Prostate gland (tissue), 2 donors: ENCODE measurements at regions not wholly inside any gene's neighbourhood (a gene's known extent, or its start where the extent isn't known, plus 50 kb on each side); places are given as distances from the start of the nearest gene placed in this dataset.

Experiments used
- CTCF ChIP-seq, 4 experiments: fragments of 200-600 bp in 2 of 4; fragments of 450-650 bp in 2 of 4; sonication (generic) in 2 of 4; IDR thresholded peaks; 1 replicate in 3 of 4; 2 replicates in 1 of 4; pipeline ENCODE4 v1.5.1; 2016 to 2019; ENCODE audit warnings: antibody characterized with exemption in 4 of 4, mild to moderate bottlenecking in 2 of 4, moderate library complexity in 2 of 4
- POLR2A ChIP-seq: fragments of 450-650 bp; IDR thresholded peaks from one replicate; pipeline ENCODE4 v1.6.1; 2016; ENCODE audit warnings: antibody characterized with exemption, mild to moderate bottlenecking

DNA sequence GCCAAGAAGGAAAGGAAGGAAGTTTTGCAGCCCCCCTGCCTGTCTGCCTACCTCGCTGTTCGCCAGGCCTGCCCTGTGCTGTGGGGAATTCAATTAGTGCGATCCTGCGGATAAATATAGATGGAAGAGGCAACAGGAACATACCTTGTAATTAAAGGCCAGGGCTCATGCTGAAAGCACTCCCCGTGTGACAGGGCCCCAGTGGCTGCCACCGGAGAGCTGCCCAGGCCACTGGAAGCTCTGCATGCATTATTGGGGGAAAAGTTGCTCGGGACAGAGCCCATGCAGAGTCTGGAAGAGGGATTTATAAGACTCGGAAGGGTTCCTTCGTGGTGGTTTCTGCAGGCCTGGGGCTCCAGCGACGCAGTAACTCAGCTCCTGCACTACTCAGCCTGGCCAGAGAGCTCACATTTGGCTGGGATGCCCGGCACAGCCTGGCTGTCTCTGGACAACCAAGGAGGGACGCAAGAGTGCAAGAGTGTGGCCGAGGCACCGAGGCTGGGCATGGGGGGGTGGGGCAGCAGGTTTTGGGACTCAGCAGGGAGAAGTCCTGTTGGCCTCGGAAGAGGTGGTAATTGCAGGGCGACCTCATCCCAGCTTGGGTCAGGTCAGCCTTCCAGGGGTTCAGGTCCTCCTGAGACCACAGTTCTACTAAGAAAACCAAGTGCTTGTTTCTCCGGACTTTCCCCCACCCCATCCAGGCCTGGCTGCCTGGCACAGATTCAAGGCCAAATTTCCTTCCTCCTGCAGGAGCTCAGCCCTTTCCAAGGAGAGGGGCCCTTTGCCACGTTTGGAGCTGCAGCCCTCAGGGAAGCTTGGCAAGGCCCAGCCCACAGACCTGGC, 68.1 kb upstream of the GGTA1 start:
- TF ChIP-seq CTCF (IDR thresholded peaks at IDR 0.05) (no peak), POLR2A (no peak)
